Ishikawa (cell line): ENCODE measurements at regions not wholly inside any gene's neighbourhood (a gene's known extent, or its start where the extent isn't known, plus 50 kb on each side); places are given as distances from the start of the nearest gene placed in this dataset.

Source experiments
- CREB1 ChIP-seq: IDR thresholded peaks from 2 replicates; pipeline ENCODE4 v1.6.1; 2012; ENCODE audit warnings: low read depth
- TAF1 ChIP-seq: IDR thresholded peaks from 2 replicates; pipeline ENCODE4 v1.6.1; 2012; ENCODE audit warnings: low read depth, mild to moderate bottlenecking

DNA sequence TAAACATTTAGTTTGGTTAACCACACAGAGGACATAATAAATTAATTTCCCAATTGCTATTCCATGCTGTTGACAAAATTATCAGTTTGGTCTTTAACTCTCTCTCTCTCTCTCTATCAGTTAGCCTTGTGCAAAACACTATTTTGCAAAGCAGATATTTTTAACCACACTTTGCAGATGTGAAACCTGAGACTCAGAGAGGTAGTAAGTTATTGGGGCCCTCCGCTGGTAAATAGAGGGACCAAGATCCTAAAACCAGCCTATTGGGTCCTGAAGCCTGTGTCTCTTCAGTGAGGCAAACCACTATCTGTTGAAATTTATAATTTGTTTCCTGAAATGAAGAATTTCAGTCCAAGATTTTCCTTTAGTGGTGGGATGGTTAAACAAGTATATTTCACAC lies 231.0 kb downstream of the SOD2 start:
- TF ChIP-seq CREB1 (no peak), TAF1 (no peak)
